Naive thymus-derived CD4-positive, alpha-beta T cell (primary cell): ENCODE measurements at regions not wholly inside any gene's neighbourhood (a gene's known extent, or its start where the extent isn't known, plus 50 kb on each side); places are given as distances from the start of the nearest gene placed in this dataset.
A peak's percentile ranks its signal among the peaks of the same experiment; 100 is the strongest.

Source experiments
- ATAC-seq: fragments of 150-1000 bp; cut with Tn5 transposase; 2 replicates; pipeline ENCODE4 v1.10.0; 2021; ENCODE audit warnings: mild to moderate bottlenecking, moderate library complexity
- CTCF ChIA-PET: fragments of 350-600 bp; sonication (Branson Sonifier 250); formaldehyde crosslinking; loops from one replicate; lab custom pipeline; 2021; ENCODE audit warnings: antibody characterized with exemption; lab: Charles Lee
- POLR2A ChIA-PET: fragments of 350-600 bp; sonication (Branson Sonifier 250); formaldehyde crosslinking; loops from one replicate; lab custom pipeline; 2021; ENCODE audit warnings: antibody characterized with exemption, inconsistent platforms; lab: Charles Lee
- DNase-seq, 9 donors: peaks; one replicate each; pipeline versions ENCODE4 v3.0.0 to v3.0.0-alpha.2; 2020 to 2022; ENCODE audit warnings: mixed read lengths in 1 of 9
- H3K27ac ChIP-seq: one replicate; pipeline ENCODE4 v1.7.0; 2013; ENCODE audit warnings: mild to moderate bottlenecking, low read depth, low read length, moderate library complexity
- H3K27me3 ChIP-seq, 2 donors: one replicate each; pipeline ENCODE4 v1.7.0; 2013; ENCODE audit warnings: low read length in 2 of 2, mild to moderate bottlenecking in 2 of 2, moderate library complexity in 2 of 2; ENCODE audit not compliant: control insufficient read depth in 2 of 2, insufficient read depth in 2 of 2
- H3K36me3 ChIP-seq, 3 experiments: 1 replicate in 2 of 3; 2 replicates in 1 of 3; pipeline ENCODE4 v1.7.0; 2013; ENCODE audit warnings: low read length in 3 of 3, mild to moderate bottlenecking in 3 of 3, moderate library complexity in 1 of 3; ENCODE audit not compliant: insufficient read depth in 3 of 3, control insufficient read depth in 2 of 3
- H3K4me1 ChIP-seq, 2 donors: one replicate each; pipeline ENCODE4 v1.7.0; 2013; ENCODE audit warnings: low read length in 2 of 2, mild to moderate bottlenecking in 2 of 2, moderate library complexity in 1 of 2; ENCODE audit not compliant: control insufficient read depth in 2 of 2, insufficient read depth in 2 of 2
- H3K4me3 ChIP-seq: 2 replicates; pipeline ENCODE4 v1.7.0; 2013; ENCODE audit warnings: mild to moderate bottlenecking, low read length
- H3K9me3 ChIP-seq, 3 experiments: 1 replicate in 2 of 3; 2 replicates in 1 of 3; pipeline ENCODE4 v1.7.0; 2013; ENCODE audit warnings: low read length in 3 of 3; ENCODE audit not compliant: control insufficient read depth in 2 of 3
- H3K27ac Mint-ChIP-seq, 9 donors: one replicate each; pipeline ENCODE4 v1.8.0; 2020 to 2022; ENCODE audit warnings: mixed read lengths in 9 of 9, mild to moderate bottlenecking in 8 of 9, moderate library complexity in 5 of 9, inconsistent platforms in 2 of 9
- H3K27me3 Mint-ChIP-seq, 5 donors: one replicate each; pipeline ENCODE4 v1.8.0; 2021 to 2022; ENCODE audit warnings: mixed read lengths in 5 of 5, mild to moderate bottlenecking in 1 of 5
- H3K36me3 Mint-ChIP-seq, 5 donors: one replicate each; pipeline ENCODE4 v1.8.0; 2020 to 2022; ENCODE audit warnings: mixed read lengths in 5 of 5, mild to moderate bottlenecking in 3 of 5, inconsistent platforms in 1 of 5
- H3K4me1 Mint-ChIP-seq, 7 donors: one replicate each; pipeline ENCODE4 v1.8.0; 2020 to 2022; ENCODE audit warnings: mixed read lengths in 7 of 7, mild to moderate bottlenecking in 3 of 7, inconsistent platforms in 1 of 7
- H3K4me3 Mint-ChIP-seq, 10 donors: one replicate each; pipeline ENCODE4 v1.8.0; 2020 to 2022; ENCODE audit warnings: mild to moderate bottlenecking in 10 of 10, mixed read lengths in 10 of 10, moderate library complexity in 6 of 10, inconsistent platforms in 2 of 10
- H3K9me3 Mint-ChIP-seq, 11 donors: one replicate each; pipeline ENCODE4 v1.8.0; 2020 to 2022; ENCODE audit warnings: mixed read lengths in 11 of 11, mild to moderate bottlenecking in 4 of 11, inconsistent platforms in 1 of 11, moderate library complexity in 1 of 11
- intact Hi-C, 2 donors: fragments of 100-400 bp; cut with micrococcal nuclease; formaldehyde crosslinking; loops; one replicate each; pipeline ENCODE4 v1.15.1; 2023

- Mint-ChIP-seq H3K27me3 (no peaks in the 10 kb centered on the region), H3K4me3 (no peak overlapping the region), H3K4me1 (peaks cover 0 to 4% (median 0%) of the 10 kb centered on the region in 7 donors), H3K27ac (no peak overlapping the region), H3K9me3 (peaks cover 0 to 25% (median 13%) of the 10 kb centered on the region in 11 donors), H3K36me3 (peaks cover 7 to 44% (median 12%) of the 10 kb centered on the region in 5 donors)
- H3K9me3 ChIP-seq: no peaks in the 10 kb centered on the region
- no peaks in the 10 kb centered on the region for H3K27me3 ChIP-seq
- POLR2A ChIA-PET: interaction anchor here (1.1 kb wide), 1 partner anchor 13 kb away, joined by 3 read pairs; no protein-coding TSS in a partner anchor
- CTCF ChIA-PET: no interaction called here
- H3K4me3 ChIP-seq: no peak overlapping the region
- no peaks in the 10 kb centered on the region for H3K36me3 ChIP-seq
- DNase-seq: no peak
- no peak overlapping the region for H3K27ac ChIP-seq
- no peaks in the 10 kb centered on the region for H3K4me1 ChIP-seq
- intact Hi-C loops: no loop called here
- no peak for ATAC-seq
These were observed 161.6 kb downstream of the PFKFB3 start for GRCh38 chr10:6364283-6364682.

DNA sequence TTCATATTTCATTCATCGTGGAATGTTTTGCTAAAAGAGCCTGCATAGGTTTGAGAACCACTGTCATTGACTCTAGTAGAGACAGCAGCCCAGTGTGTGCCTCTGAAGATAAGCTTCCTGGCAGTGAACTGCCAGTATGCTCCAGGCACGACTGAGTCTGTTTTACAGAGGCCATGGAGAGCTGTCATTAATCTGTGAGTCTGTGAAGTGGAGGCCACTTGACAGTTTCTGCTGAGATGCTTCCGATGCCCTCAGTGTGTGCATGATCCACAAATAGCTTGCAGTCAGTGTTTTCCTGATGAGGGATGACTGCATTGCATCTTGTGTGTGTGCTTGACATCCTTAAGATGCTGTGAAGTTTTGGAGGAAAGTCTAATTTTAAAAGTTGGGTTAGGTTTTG lies 162.2 kb downstream of the PFKFB3 start:
- DNase-seq (no peak), ATAC-seq (no peak)
- Mint-ChIP-seq H3K36me3 (peaks cover 7 to 43% (median 12%) of the 10 kb centered on the region in 5 donors), H3K27me3 (no peaks in the 10 kb centered on the region), H3K4me1 (peaks cover 0 to 4% (median 0%) of the 10 kb centered on the region in 7 donors), H3K4me3 (no peak overlapping the region), H3K27ac (no peak overlapping the region), H3K9me3 (peaks cover 0 to 20% (median 11%) of the 10 kb centered on the region in 11 donors)
- H3K9me3 ChIP-seq: no peaks in the 10 kb centered on the region
- ChIA-PET POLR2A (interaction anchor here (1.1 kb wide), 1 partner anchor 13 kb away, joined by 3 read pairs; no protein-coding TSS in a partner anchor), CTCF (interaction anchor here (1.5 kb wide), 1 partner anchor 16 kb away, joined by 6 read pairs; no protein-coding TSS in a partner anchor)
- intact Hi-C loops: no loop called here
- no peak overlapping the region for H3K27ac ChIP-seq
- H3K4me3 ChIP-seq: no peak overlapping the region
- no peaks in the 10 kb centered on the region for H3K27me3 ChIP-seq
- no peaks in the 10 kb centered on the region for H3K4me1 ChIP-seq
- H3K36me3 ChIP-seq: no peaks in the 10 kb centered on the region

DNA sequence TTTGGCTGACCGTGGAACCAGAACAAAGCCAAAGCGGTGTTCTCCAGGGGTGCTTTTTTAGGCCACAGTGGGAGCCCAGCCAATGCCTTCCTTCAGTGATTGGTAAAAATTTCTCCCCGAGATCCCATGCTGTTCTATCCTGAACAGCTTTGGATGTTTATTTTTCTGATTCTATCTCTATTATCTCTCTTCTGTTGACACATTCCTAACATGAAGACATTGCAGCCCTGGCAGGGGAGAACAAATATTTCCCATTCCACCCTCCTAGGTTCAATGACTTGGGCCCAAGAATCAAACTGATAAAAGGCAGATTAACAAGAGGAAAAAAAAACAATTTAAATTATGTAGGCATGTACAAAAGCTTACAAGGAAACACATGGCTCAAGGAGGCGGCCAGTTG lies 162.7 kb downstream of the PFKFB3 start:
- Mint-ChIP-seq H3K9me3 (peaks cover 0 to 16% (median 8%) of the 10 kb centered on the region in 11 donors), H3K36me3 (peaks cover 5 to 40% (median 11%) of the 10 kb centered on the region in 5 donors), H3K27me3 (no peaks in the 10 kb centered on the region), H3K4me3 (no peak overlapping the region), H3K4me1 (peaks cover 0 to 3% (median 0%) of the 10 kb centered on the region in 7 donors), H3K27ac (peak overlapping the region in 1 of 9 donors; percentile 45)
- H3K27ac ChIP-seq: no peak overlapping the region
- intact Hi-C loops: no loop called here
- no peak for DNase-seq
- no peaks in the 10 kb centered on the region for H3K36me3 ChIP-seq
- no peaks in the 10 kb centered on the region for H3K9me3 ChIP-seq
- H3K4me1 ChIP-seq: no peaks in the 10 kb centered on the region
- POLR2A ChIA-PET: interaction anchor here (1.1 to 1.5 kb wide), 3 partner anchors 12 to 17 kb away, joined by 3 to 4 read pairs (median 4); no protein-coding TSS in a partner anchor
- no peak overlapping the region for H3K4me3 ChIP-seq
- CTCF ChIA-PET: interaction anchor here (1.1 to 1.5 kb wide), 2 partner anchors 11 to 17 kb away, joined by 5 to 6 read pairs; no protein-coding TSS in a partner anchor
- no peaks in the 10 kb centered on the region for H3K27me3 ChIP-seq
- no peak for ATAC-seq
